HT-29 (cell line): ENCODE measurements at regions not wholly inside any gene's neighbourhood (a gene's known extent, or its start where the extent isn't known, plus 50 kb on each side); places are given as distances from the start of the nearest gene placed in this dataset.
"Not testable (repeated sequence)": the region's sequence is repeated elsewhere in the genome, so short reads cannot be mapped to it uniquely, and the experiment has no call there.

Experiments used
- DNase-seq: peaks from one replicate; pipeline ENCODE4 v3.0.0-alpha.2; 2015; ENCODE audit warnings: low spot score

DNA sequence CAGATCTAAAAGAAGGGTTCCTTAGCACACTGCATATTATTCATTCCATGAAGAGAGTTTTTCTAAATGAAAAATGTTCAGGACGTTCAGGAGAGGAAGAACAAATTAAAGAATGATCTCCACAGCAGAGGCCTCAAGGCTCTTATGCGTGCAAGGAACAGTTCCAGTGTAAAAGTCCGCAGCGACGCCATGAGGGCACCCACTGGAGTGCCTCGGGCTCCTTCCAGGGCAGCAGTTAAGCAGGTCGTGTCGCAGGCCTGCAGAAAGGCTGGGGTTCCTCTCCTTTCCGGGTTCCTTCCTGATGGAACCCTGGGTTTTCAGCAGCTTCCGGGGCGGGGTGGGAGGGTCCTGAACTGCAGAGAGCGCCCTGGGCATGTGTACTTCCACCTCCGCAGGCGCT lies 87.1 kb upstream of the SELENOP start:
- DNase-seq = no peak

DNA sequence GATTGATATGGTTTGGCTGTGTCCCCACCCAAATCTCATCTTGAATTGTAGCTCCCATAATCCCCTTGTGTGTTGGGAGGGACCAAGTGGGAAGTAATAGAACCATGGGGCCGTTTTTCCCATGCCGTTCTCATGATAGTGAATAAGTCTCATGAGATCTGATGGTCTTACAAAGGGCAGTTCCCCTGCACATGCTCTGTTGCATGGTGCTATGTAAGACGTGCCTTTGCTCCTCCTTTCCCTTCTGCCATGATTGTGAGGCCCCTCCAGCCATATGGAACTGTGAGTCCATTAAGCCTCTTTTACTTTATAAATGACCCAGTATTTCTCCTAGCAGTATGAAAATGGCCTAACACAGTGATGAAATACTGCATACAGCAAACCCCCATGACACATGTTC lies 84.8 kb upstream of the SELENOP start:
- no peak for DNase-seq

DNA sequence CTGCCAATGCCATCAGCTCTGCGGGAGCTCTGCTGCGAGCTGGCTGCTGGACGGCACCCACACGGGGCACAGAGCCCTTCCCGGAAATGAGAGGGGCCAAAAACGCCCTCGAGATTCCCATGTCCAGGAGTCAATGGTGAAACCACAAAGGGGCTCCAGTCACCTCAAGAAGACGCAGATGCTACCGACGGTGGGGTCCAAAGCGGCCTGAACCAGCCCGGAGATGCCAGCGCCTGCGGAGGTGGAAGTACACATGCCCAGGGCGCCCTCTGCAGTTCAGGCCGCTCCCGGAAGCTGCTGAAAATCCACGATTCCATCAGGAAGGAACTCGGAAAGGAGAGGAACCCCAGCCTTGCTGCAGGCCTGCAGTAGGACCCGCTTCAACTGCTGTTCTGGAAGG lies 82.4 kb upstream of the SELENOP start:
- DNase-seq = no peak

DNA sequence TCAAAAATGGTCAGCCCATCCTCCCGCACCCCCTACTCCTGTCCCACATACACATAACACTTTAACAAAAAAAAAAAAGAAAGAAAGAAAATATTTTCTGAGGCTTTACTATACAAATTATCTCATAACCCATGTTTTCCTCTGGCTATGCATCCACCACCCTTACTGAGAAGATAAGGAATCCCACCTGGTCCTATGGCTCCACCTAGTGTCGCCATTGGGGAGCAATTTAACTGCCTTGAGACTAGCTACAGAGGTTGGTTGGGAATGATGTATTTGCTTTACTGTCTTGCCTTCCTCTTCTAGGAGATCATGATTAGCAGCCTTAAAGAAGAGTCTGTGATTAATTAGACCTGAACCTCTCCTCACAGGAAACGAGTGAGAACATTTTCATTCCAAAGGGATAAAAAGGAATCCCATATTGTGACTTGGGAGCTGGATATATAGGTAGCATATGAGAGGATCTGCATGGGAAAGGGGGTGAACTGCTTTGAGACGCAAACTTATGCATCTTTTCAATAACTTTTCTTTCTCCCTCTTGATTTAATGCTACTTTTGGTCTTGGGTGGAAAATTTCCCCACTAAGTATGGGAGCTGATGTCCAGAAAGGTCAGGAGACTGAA lies 77.7 kb upstream of the SELENOP start:
- peak; percentile 96 for DNase-seq

DNA sequence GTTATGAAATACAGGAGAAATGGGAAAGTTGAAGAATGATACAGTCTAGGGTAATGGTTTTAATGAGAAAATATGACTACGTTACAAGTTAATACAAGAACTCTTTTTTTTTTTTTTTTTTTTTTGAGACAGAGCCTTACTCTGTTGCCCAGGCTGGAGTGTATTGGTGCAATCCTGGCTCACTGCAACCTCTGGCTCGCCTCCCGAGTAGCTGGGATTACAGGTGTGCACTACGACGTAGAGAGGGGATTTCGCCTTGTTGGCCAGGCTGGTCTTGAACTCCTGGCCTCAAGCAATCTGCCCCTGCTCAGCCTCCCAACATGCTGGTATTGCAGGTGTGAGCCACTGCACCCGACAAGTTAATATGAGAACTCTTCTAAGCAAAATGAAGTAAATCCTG lies 77.1 kb upstream of the SELENOP start:
- no peak for DNase-seq

DNA sequence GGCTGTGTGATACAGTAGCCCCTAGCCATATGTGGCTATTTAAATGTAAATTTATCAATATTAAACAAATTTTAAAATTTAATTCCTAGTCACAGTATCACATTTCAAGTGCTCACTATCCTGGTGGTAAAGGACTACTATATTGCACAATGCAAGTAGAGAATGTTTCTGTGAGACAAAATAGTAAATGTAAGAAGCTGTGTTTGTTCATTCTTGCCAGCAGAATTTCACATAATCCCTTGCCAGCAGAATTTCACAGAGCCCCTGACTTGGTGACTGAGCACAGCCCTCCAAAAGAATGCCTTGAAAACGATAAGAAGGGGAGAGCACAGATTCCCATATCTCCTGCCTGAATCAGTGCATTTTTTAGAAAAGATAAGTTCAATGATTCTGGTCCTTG lies 75.9 kb upstream of the SELENOP start:
- no peak for DNase-seq

DNA sequence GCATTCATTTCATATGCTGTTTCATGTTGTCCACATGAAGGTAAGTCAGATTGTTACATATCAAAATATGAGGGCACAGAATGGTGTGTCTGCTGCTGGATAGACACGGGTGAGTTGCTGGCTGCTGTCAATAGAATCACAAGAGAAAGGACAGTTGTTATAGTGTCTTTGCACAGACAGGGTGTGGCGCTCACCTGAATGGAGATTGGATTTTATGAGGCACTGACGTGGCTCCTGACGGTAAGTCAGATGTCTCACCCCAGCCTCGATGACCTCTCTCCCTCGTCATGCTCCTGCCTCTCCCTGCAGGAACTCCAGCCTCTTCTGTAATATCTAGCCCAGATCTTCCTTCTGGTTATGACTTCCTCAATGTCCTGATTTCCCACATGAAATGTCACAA lies 75.4 kb upstream of the SELENOP start:
- DNase-seq = peak; percentile 42

DNA sequence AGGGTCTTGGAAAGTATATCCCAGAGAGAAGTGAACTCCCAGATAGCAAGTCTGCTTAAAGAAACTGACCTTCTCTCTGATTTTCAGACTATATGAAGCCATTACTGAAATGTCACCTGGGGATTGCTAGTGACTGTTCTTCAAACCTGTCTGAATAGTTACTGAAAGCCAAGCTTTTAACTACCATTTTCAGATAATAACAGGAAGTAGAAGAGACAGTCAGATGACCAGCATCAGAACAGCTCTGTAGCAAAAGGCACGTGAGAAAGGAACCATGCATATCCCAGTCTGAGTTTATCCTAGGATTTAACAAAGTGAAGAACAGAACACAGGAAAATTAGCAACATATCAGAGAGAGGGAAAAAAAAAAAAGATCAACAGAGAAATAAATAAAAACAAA lies 74.9 kb upstream of the SELENOP start:
- DNase-seq = no peak

DNA sequence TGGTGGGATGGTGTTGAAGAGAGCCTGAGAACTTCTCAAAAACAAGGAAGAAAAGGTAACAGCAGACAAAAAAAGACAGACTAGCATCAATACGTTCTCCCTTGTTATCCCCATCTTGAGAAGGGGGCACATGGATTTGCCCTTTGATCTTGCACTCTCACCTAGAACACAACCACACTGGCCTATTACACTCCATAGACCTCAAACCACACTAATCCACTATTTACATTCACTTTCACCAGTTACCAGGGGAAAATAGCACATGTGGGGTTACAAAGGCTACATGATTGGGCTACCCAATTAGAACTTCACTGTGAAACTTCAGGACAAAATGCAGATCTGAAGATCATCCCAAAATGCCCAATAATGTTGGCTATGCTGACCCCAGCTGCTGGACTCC lies 72.6 kb upstream of the SELENOP start:
- DNase-seq = no peak

DNA sequence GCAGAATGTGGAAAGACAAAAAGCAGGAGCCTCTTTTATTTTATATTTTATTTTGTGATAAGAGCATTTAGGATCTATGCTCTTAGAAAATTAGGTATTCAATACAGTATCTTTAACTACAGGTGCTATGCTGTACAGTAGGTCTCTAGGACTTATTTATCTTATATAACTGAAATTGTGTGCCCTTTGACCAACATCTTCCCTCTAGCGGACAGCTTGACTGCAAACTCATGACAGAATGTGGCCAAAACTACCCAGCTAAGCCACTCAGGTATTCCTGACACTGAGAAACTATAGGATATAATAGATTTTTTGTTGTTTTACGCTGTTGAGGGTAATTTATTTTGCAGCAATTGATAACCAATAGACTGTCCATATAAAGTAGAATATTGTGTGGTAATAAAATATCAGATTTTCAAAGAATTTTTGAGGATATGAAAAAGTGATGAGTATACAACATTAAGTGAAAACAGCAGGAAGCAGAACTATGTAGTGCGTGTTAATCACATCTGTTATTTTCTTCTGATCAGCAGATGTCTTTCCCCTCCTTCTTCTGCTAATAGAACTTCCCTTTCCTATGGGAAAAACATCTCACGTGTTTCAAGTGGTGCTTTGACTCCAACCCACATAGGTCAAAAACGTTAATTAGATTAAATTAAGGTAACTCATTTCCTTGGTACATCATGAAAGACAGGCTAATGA lies 69.9 kb upstream of the SELENOP start:
- no peak for DNase-seq

DNA sequence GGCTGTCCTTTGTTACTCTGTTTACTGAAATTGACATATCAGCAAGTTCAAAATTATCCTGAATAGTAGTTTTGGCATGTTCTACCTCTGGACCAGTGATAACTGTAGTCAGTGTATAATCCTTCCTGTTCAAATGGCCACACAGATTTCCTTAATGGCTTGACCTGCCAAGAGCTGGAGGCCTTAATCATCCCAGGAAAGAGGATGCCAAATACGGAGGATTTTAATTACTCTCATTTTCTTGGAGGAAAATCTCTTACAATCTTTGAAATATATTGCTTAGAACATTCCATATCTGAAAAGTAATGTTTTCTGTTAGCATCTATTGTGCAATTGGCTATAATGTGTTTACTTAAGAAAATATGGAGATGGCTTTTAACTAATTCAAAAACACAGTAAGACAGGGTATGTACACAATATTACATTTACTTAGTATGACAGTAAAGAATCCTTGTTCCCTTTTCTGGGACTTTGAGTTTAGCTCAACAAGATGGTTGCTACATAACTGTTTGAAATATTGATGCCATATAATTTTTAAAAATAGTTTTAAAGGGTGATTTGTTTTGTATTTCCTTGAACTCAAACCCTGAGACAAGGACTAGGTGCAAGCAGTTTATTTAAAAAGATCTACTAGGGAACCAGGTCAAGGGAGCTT lies 68.9 kb upstream of the SELENOP start:
- no peak for DNase-seq

DNA sequence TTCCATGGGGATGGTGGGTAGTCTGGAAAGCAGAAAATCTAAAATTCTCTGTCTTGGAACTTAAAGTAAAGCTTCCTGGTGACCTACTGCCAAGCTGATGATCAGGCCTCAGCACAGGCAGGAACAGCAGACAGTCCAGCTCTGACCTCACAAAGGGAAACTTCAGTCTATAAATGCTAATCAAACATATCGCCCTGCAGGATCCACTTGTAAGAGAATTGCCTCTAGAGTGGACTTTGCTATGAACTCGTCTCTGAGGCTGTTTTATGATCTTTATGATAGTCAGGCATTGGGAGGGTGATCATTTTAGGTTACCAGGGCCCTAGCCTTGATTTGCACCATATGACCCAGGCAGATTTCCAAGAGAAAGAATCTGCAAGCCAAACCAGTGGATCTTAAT lies 67.6 kb upstream of the SELENOP start:
- peak; percentile 24 for DNase-seq

DNA sequence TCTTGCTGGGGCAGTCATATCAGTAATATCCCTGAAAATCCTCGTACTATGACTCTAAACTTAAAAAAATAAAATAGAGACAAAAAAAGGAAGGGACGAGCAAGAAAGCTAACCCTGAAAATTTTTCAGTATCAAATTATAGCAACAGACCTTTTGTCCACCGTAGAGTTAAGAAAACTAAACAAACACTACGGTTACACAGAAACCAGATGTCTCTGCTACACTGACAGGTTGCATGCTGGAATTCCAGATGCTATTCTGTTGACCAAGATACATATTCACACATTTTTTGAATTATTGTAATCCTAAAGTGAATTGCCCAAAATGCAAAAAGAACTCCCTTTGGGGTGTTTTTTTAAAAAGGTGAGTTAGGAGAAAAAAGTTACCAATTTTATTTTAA lies 66.9 kb upstream of the SELENOP start:
- DNase-seq = no peak

DNA sequence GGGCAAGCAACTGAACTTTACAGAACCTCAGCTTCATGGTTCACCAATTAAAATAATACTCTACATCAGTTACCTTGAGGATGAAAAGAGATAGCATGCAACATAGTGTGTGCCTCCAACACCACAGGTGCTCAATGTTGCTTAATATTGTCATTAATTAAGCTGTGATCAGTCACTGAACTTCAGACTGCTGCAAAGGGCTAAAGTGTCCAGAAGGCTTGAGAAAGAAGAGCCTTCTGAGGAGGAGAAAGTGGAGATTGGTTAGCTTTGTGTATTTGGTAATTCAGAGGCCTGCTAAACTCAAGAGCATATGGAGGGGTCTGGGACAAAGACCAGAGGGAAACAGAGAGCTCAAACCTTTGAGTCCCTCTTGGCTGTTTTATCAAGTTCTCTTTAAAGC lies 66.3 kb upstream of the SELENOP start:
- no peak for DNase-seq

DNA sequence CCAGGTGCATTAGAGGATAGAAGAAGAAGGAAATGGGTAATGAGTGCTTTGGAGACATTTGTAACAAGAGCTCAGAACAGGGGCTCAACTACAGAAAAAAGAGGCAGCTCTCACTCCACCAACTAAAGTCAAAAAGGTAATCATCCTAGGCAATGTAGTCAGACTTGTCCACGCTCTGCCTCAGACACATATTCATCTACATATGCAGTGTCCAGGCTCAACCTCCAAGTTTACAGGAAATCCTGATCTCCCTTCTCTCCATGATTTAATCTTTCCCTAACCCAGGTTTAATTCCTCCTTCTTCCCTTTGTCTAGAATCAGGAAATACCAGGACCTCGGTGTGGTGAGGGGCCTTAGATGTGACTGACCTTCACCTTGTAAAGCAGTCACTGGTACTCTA lies 65.7 kb upstream of the SELENOP start:
- no peak for DNase-seq

DNA sequence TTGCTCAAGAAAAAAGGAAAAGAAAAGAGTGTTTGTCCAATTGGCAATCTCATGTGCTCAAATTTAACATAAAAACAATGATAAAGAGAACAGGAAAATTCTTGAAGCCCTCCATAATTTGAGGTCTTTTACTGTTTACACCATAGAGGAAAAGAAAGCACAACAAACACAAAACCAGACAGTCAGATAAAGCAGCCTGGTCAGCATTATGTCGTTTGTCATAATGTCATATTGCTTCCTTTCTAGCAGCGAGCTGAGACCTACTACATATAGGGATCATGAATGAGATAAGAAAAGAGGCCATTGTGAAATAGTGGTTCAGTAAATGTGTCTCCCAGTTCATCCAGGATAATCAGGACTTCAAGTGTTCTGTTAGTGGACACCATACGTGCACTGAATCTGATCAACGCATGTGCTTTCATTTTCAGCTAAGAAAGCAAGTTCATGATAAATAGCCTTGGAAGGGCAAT lies 64.7 kb upstream of the SELENOP start:
- DNase-seq = no peak

DNA sequence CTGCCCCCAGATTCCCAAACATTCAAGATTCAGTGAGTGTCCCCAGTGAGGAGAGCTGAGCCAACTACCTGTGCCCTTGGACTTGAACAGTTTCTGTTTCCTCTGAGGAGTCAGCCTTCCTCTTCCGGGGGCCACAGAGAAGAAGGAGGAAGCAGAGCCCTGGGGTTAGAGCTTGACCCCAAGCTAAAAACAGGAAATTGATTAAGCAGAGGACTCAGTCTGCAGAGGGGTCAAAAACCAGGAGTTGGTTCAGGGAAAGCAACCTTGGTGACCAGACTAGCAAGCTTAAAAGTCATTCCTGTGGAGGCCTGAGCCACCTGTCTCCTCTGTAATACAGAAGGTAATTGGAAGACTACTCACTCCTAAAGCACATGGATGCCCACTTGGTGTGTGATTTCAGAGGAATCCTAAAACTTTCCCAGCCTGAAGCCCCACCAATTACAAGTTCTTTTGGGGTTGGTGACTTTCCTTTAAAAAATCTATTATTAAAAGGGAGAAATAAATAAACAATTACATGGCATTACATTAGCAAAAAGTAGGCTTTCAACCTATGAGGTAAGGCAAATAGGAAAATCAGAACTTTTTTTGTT lies 64.2 kb upstream of the SELENOP start:
- no peak for DNase-seq

DNA sequence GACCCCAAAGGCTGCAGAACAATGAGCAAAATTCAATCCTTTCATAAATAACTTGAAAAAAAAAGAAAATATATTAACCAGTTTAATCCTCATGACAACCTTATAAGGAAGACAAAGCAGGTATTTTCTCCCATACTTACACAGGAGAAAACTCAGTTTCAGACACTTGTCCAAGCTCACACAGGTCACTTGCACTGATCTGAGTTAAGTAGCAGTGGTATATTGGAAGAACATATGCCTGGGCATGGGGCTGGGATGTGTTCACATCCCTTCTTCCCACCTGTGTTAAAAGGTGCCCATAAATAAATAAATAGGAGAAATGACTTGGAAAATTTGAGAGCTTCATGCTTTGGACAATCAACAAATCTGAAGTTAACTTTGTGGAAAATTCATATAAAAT lies 63.5 kb upstream of the SELENOP start:
- no peak for DNase-seq

DNA sequence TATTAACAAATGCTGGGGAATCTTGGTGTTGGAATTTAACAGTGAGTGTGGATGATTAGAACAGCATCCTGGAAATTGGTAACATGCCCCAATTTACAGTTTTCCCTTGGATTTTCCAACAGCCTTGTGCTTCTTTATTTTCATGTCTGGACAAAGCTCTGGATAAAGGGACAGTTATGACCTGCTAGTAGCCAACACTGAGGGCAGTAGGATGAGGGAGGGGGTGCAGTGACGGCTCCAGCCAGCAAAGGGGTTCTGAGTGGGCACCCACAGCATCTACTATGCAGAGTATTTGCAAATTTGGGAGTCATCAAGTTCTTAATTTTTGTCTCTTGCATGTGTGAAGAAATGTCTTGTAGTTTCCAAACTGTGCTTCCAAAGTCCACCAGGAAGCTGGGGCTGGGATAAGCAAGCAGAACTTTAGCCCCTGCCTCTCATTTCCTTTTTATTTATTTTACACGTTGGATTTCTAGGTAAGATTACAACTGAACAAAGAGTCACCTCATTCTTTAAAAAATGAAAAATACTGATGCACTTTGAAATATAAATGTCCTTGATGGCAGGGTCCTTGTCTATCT lies 63.0 kb upstream of the SELENOP start:
- DNase-seq = no peak

DNA sequence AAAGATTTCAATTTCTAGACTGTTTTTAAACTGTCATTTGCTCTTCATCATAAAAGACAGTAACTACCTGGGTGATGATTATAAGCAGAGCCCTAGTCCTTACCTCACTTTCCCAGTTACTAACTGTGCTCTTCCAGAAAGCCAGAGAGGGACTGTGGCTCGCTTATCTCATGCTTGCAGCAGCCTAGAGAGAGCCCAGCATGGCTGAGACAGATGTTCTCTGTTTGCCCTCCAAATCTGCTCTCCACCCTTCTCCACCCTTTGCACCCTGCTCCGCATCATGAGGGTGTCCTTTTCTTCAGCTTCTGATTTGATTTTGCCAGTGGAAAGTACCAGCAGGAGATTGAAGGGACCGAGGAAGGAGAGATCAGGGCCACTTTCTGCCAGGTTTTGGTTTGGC lies 61.2 kb upstream of the SELENOP start:
- no peak for DNase-seq

DNA sequence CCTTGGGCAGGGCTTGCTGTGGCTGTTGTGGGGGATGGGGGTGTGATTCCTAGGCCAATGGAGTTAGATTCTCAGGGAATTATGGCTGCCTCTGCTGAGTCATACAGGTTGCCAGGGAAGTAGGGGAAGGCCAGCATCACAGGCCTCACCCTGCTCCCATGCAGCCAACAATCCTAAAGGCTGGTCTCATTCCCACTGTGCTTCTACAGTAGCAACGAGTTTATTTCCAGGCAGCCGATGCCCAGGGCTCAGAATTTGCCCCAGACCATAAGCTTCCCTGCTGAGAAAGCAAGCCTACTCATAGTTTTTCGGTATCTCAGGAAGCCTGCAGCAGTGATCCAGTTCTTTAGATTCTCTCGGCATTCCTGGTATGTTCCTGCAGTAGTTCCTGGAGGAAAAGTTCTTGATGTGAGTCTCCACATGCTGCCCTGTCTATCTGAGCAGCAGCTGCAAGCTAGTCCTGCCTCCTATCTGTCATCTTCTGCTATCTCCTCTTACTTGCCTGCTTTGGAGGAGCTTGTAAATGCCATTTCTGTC lies 59.3 kb upstream of the SELENOP start:
- no peak for DNase-seq

DNA sequence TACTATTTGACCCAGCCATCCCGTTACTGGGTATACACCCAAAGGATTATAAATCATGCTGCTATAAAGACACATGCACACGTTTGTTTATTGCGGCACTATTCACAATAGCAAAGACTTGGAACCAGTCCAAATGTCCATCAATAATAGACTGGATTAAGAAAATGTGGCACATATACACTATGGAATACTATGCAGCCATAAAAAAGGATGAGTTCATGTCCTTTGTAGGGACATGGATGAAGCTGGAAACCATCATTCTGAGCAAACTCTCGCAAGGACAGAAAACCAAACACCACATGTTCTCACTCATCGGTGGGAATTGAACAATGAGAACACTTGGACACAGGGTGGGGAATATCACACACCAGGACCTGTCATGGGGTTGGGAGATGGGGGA lies 56.7 kb upstream of the SELENOP start:
- not testable (repeated sequence) for DNase-seq
